Activated CD4-positive, alpha-beta T cell treated with anti-CD3 and anti-CD28 coated beads, Interleukin-2, amount 10 ng/mL, durations not matched to agents 7 days and 5 days (primary cell): ENCODE measurements at regions not wholly inside any gene's neighbourhood (a gene's known extent, or its start where the extent isn't known, plus 50 kb on each side); places are given as distances from the start of the nearest gene placed in this dataset.

Experiments used
- CTCF ChIA-PET: fragments of 350-600 bp; sonication (Branson Sonifier 250); formaldehyde crosslinking; loops from one replicate; lab custom pipeline; 2021; ENCODE audit warnings: antibody characterized with exemption; lab: Charles Lee
- POLR2A ChIA-PET: fragments of 350-600 bp; sonication (Branson Sonifier 250); formaldehyde crosslinking; loops from one replicate; lab custom pipeline; 2021; ENCODE audit warnings: antibody characterized with exemption; lab: Charles Lee
- DNase-seq: peaks from one replicate; pipeline ENCODE4 v3.0.0-alpha.2; 2020
- H3K27ac Mint-ChIP-seq: one replicate; pipeline ENCODE4 v1.8.0; 2021; ENCODE audit warnings: mild to moderate bottlenecking, moderate library complexity, mixed read lengths
- H3K27me3 Mint-ChIP-seq: one replicate; pipeline ENCODE4 v1.8.0; 2021; ENCODE audit warnings: mixed read lengths
- H3K36me3 Mint-ChIP-seq: one replicate; pipeline ENCODE4 v1.8.0; 2021; ENCODE audit warnings: low read depth, mixed read lengths
- H3K4me1 Mint-ChIP-seq: one replicate; pipeline ENCODE4 v1.8.0; 2021; ENCODE audit warnings: mixed read lengths
- H3K4me3 Mint-ChIP-seq: one replicate; pipeline ENCODE4 v1.8.0; 2021; ENCODE audit warnings: mild to moderate bottlenecking, moderate library complexity, mixed read lengths
- H3K9me3 Mint-ChIP-seq: one replicate; pipeline ENCODE4 v1.8.0; 2021; ENCODE audit warnings: mixed read lengths

- DNase-seq, result no peak
- Mint-ChIP-seq H3K36me3 (no peaks in the 10 kb centered on the region), H3K27ac (no peak overlapping the region), H3K9me3 (peaks cover 5% of the 10 kb centered on the region), H3K4me1 (no peaks in the 10 kb centered on the region), H3K27me3 (no peaks in the 10 kb centered on the region), H3K4me3 (no peak overlapping the region)
- ChIA-PET CTCF (no interaction called here), POLR2A (no interaction called here)
These were observed 592.5 kb upstream of the CA10 start for GRCh38 chr17:52751051-52751450.

- Mint-ChIP-seq H3K4me3 (no peak overlapping the region), H3K27ac (no peak overlapping the region), H3K36me3 (no peaks in the 10 kb centered on the region), H3K9me3 (no peaks in the 10 kb centered on the region), H3K4me1 (no peaks in the 10 kb centered on the region), H3K27me3 (no peaks in the 10 kb centered on the region)
- no peak for DNase-seq
- CTCF ChIA-PET, result no interaction called here
- POLR2A ChIA-PET, result no interaction called here
These were observed 585.7 kb upstream of the CA10 start for GRCh38 chr17:52744179-52744578.

- POLR2A ChIA-PET, result interaction anchor here (0.7 kb wide), 1 partner anchor 803 kb away, joined by 6 read pairs; no protein-coding TSS in a partner anchor
- H3K27ac Mint-ChIP-seq, result no peak overlapping the region
- H3K9me3 Mint-ChIP-seq, result no peaks in the 10 kb centered on the region
- CTCF ChIA-PET, result no interaction called here
- no peaks in the 10 kb centered on the region for H3K36me3 Mint-ChIP-seq
- H3K27me3 Mint-ChIP-seq, result no peaks in the 10 kb centered on the region
- H3K4me1 Mint-ChIP-seq, result no peaks in the 10 kb centered on the region
- DNase-seq, result no peak
- no peak overlapping the region for H3K4me3 Mint-ChIP-seq
These were observed 581.5 kb upstream of the CA10 start for GRCh38 chr17:52740006-52740405.

- no peak overlapping the region for H3K27ac Mint-ChIP-seq
- no peak overlapping the region for H3K4me3 Mint-ChIP-seq
- no peak for DNase-seq
- ChIA-PET CTCF (no interaction called here), POLR2A (no interaction called here)
- H3K9me3 Mint-ChIP-seq, result no peaks in the 10 kb centered on the region
- H3K36me3 Mint-ChIP-seq, result no peaks in the 10 kb centered on the region
- H3K4me1 Mint-ChIP-seq, result no peaks in the 10 kb centered on the region
- H3K27me3 Mint-ChIP-seq, result no peaks in the 10 kb centered on the region
These were observed 580.3 kb upstream of the CA10 start for GRCh38 chr17:52738791-52739190.

- DNase-seq, result no peak
- H3K36me3 Mint-ChIP-seq, result no peaks in the 10 kb centered on the region
- H3K9me3 Mint-ChIP-seq, result peaks cover 3% of the 10 kb centered on the region
- H3K4me3 Mint-ChIP-seq, result no peak overlapping the region
- CTCF ChIA-PET, result no interaction called here
- POLR2A ChIA-PET, result no interaction called here
- no peak overlapping the region for H3K27ac Mint-ChIP-seq
- H3K4me1 Mint-ChIP-seq, result no peaks in the 10 kb centered on the region
- no peaks in the 10 kb centered on the region for H3K27me3 Mint-ChIP-seq
These were observed 578.6 kb upstream of the CA10 start for GRCh38 chr17:52737071-52737470.

GRCh38 chr17:52732841-52733240 is 574.3 kb upstream of the CA10 start:
- no peak for DNase-seq
- Mint-ChIP-seq H3K27me3 (no peaks in the 10 kb centered on the region), H3K27ac (no peak overlapping the region), H3K4me1 (no peaks in the 10 kb centered on the region), H3K4me3 (no peak overlapping the region), H3K9me3 (peaks cover 6% of the 10 kb centered on the region), H3K36me3 (no peaks in the 10 kb centered on the region)
- ChIA-PET CTCF (no interaction called here), POLR2A (no interaction called here)

GRCh38 chr17:52724578-52724977 is 566.1 kb upstream of the CA10 start:
- no peak for DNase-seq
- Mint-ChIP-seq H3K4me3 (no peak overlapping the region), H3K36me3 (no peaks in the 10 kb centered on the region), H3K27ac (no peak overlapping the region), H3K4me1 (no peaks in the 10 kb centered on the region), H3K9me3 (peaks cover 3% of the 10 kb centered on the region), H3K27me3 (no peaks in the 10 kb centered on the region)
- POLR2A ChIA-PET, result no interaction called here
- CTCF ChIA-PET, result no interaction called here

GRCh38 chr17:52721910-52722309 is 563.4 kb upstream of the CA10 start:
- ChIA-PET POLR2A (no interaction called here), CTCF (interaction anchor here (0.6 kb wide), 1 partner anchor 232 kb away, joined by 5 read pairs; no protein-coding TSS in a partner anchor)
- H3K27me3 Mint-ChIP-seq, result no peaks in the 10 kb centered on the region
- no peak for DNase-seq
- no peaks in the 10 kb centered on the region for H3K9me3 Mint-ChIP-seq
- no peaks in the 10 kb centered on the region for H3K4me1 Mint-ChIP-seq
- no peak overlapping the region for H3K4me3 Mint-ChIP-seq
- no peak overlapping the region for H3K27ac Mint-ChIP-seq
- no peaks in the 10 kb centered on the region for H3K36me3 Mint-ChIP-seq

- H3K27me3 Mint-ChIP-seq, result no peaks in the 10 kb centered on the region
- H3K9me3 Mint-ChIP-seq, result peaks cover 3% of the 10 kb centered on the region
- no peak overlapping the region for H3K27ac Mint-ChIP-seq
- DNase-seq, result no peak
- no peaks in the 10 kb centered on the region for H3K36me3 Mint-ChIP-seq
- ChIA-PET CTCF (interaction anchor here (1.2 kb wide), 1 partner anchor 9 kb away, joined by 3 read pairs; no protein-coding TSS in a partner anchor), POLR2A (no interaction called here)
- no peaks in the 10 kb centered on the region for H3K4me1 Mint-ChIP-seq
- no peak overlapping the region for H3K4me3 Mint-ChIP-seq
These were observed 551.9 kb upstream of the CA10 start for GRCh38 chr17:52710363-52710901.

- ChIA-PET CTCF (interaction anchor here (1.2 kb wide), 1 partner anchor 10 kb away, joined by 3 read pairs; no protein-coding TSS in a partner anchor), POLR2A (no interaction called here)
- Mint-ChIP-seq H3K4me3 (no peak overlapping the region), H3K27ac (no peak overlapping the region), H3K9me3 (peaks cover 3% of the 10 kb centered on the region), H3K27me3 (no peaks in the 10 kb centered on the region), H3K36me3 (no peaks in the 10 kb centered on the region), H3K4me1 (no peaks in the 10 kb centered on the region)
- DNase-seq, result no peak
These were observed 551.2 kb upstream of the CA10 start for GRCh38 chr17:52709724-52710123.

GRCh38 chr17:52696362-52696761 is 537.8 kb upstream of the CA10 start:
- no peak for DNase-seq
- no peak overlapping the region for H3K27ac Mint-ChIP-seq
- POLR2A ChIA-PET, result no interaction called here

GRCh38 chr17:52686140-52686539 is 527.6 kb upstream of the CA10 start:
- peaks cover 3% of the 10 kb centered on the region for H3K9me3 Mint-ChIP-seq
- no peaks in the 10 kb centered on the region for H3K4me1 Mint-ChIP-seq
- no peaks in the 10 kb centered on the region for H3K27me3 Mint-ChIP-seq
- ChIA-PET POLR2A (no interaction called here), CTCF (no interaction called here)
- H3K4me3 Mint-ChIP-seq, result no peak overlapping the region
- DNase-seq, result no peak
- H3K36me3 Mint-ChIP-seq, result no peaks in the 10 kb centered on the region
- H3K27ac Mint-ChIP-seq, result no peak overlapping the region

More at GRCh38 chr17:52696362-52696761, 537.8 kb upstream of the CA10 start:
- CTCF ChIA-PET, result no interaction called here
- H3K4me3 Mint-ChIP-seq, result no peak overlapping the region
- no peaks in the 10 kb centered on the region for H3K9me3 Mint-ChIP-seq
- no peaks in the 10 kb centered on the region for H3K27me3 Mint-ChIP-seq
- no peaks in the 10 kb centered on the region for H3K36me3 Mint-ChIP-seq
- H3K4me1 Mint-ChIP-seq, result no peaks in the 10 kb centered on the region

GRCh38 chr17:52681480-52681879 is 523.0 kb upstream of the CA10 start:
- ChIA-PET CTCF (no interaction called here), POLR2A (no interaction called here)
- H3K4me3 Mint-ChIP-seq, result no peak overlapping the region
- no peak overlapping the region for H3K27ac Mint-ChIP-seq
- no peaks in the 10 kb centered on the region for H3K36me3 Mint-ChIP-seq
- DNase-seq, result no peak
- H3K4me1 Mint-ChIP-seq, result no peaks in the 10 kb centered on the region
- no peaks in the 10 kb centered on the region for H3K27me3 Mint-ChIP-seq
- peaks cover 12% of the 10 kb centered on the region for H3K9me3 Mint-ChIP-seq

- Mint-ChIP-seq H3K27ac (no peak overlapping the region), H3K4me1 (no peaks in the 10 kb centered on the region), H3K27me3 (no peaks in the 10 kb centered on the region), H3K9me3 (peaks cover 14% of the 10 kb centered on the region), H3K36me3 (no peaks in the 10 kb centered on the region), H3K4me3 (no peak overlapping the region)
- ChIA-PET POLR2A (no interaction called here), CTCF (no interaction called here)
- no peak for DNase-seq
These were observed 519.7 kb upstream of the CA10 start for GRCh38 chr17:52678211-52678610.
